PC-3 (cell line): ENCODE measurements at regions not wholly inside any gene's neighbourhood (a gene's known extent, or its start where the extent isn't known, plus 50 kb on each side); places are given as distances from the start of the nearest gene placed in this dataset.

Experiments
- ATAC-seq: fragments of 200-7000 bp; cut with Tn5 transposase; 2 replicates; pipeline ENCODE4 v1.9.1; 2020; ENCODE audit warnings: mild to moderate bottlenecking, moderate library complexity
- BruUV-seq: library from RNA; stranded (reverse); fragments of 400-500 nt; replicated peaks from 2 replicates; lab custom pipeline; 2021; lab: Mats Ljungman, UMichigan
- CTCF ChIA-PET: fragments of 300-600 bp; sonication (Branson Sonifier 250); formaldehyde crosslinking; loops from one replicate; lab custom pipeline; 2022; ENCODE audit warnings: antibody characterized with exemption; lab: Charles Lee
- POLR2A ChIA-PET: fragments of 300-600 bp; sonication (Branson Sonifier 250); formaldehyde crosslinking; loops from one replicate; lab custom pipeline; 2022; ENCODE audit warnings: antibody characterized with exemption; ENCODE audit not compliant: unreplicated experiment; lab: Charles Lee
- DNase-seq: peaks from one replicate; pipeline ENCODE4 v3.0.0-alpha.2; 2015
- H2AFZ ChIP-seq: fragments of 300-600 bp; sonication (generic); 2 replicates; pipeline ENCODE4 v1.6.0; 2016; ENCODE audit warnings: antibody characterized with exemption, low read length
- H3F3A ChIP-seq: fragments of 300-600 bp; sonication (generic); one replicate; pipeline ENCODE4 v1.6.0; 2017; ENCODE audit warnings: antibody characterized with exemption, low read length, control low read depth, mild to moderate bottlenecking; ENCODE audit not compliant: unreplicated experiment
- H3K27ac ChIP-seq: fragments of 300-600 bp; sonication (generic); 2 replicates; pipeline ENCODE4 v1.5.1; 2016; ENCODE audit warnings: mild to moderate bottlenecking, low read length
- H3K27me3 ChIP-seq: fragments of 300-600 bp; sonication (generic); 2 replicates; pipeline ENCODE4 v1.6.1; 2016; ENCODE audit warnings: low read length, mixed read lengths
- H3K36me3 ChIP-seq: fragments of 300-600 bp; sonication (generic); 2 replicates; pipeline ENCODE4 v1.6.1; 2016; ENCODE audit warnings: low read depth, mixed run types, low read length, mixed read lengths
- H3K4me1 ChIP-seq: fragments of 300-600 bp; sonication (generic); 2 replicates; pipeline ENCODE4 v1.5.1; 2016; ENCODE audit warnings: low read length; ENCODE audit not compliant: insufficient read depth
- H3K4me2 ChIP-seq: fragments of 300-600 bp; sonication (generic); 2 replicates; pipeline ENCODE4 v1.6.0; 2016; ENCODE audit warnings: low read length
- H3K4me3 ChIP-seq: fragments of 300-600 bp; sonication (generic); 2 replicates; pipeline ENCODE4 v1.5.1; 2016; ENCODE audit warnings: mild to moderate bottlenecking, low read length, mixed read lengths
- H3K79me2 ChIP-seq: fragments of 300-600 bp; sonication (generic); 2 replicates; pipeline ENCODE4 v1.6.1; 2017; ENCODE audit warnings: low read length, mixed read lengths
- H3K9ac ChIP-seq: fragments of 300-600 bp; sonication (generic); 2 replicates; pipeline ENCODE4 v1.6.0; 2016; ENCODE audit warnings: mild to moderate bottlenecking, low read length
- H3K9me2 ChIP-seq: fragments of 300-600 bp; sonication (generic); replicated peaks from 2 replicates; pipeline ENCODE4 v1.6.1; 2016; ENCODE audit warnings: mixed run types, low read length, mixed read lengths
- H3K9me3 ChIP-seq: fragments of 300-600 bp; sonication (generic); 2 replicates; pipeline ENCODE4 v1.6.1; 2016; ENCODE audit warnings: low read length, mixed read lengths
- H4K20me1 ChIP-seq: fragments of 300-600 bp; sonication (generic); 2 replicates; pipeline ENCODE4 v1.6.1; 2016; ENCODE audit warnings: low read length, mixed read lengths
- EZH2 ChIP-seq: fragments of 300-600 bp; sonication (generic); IDR thresholded peaks from one replicate; pipeline ENCODE4 v1.6.1; 2017; ENCODE audit warnings: antibody characterized with exemption, mild to moderate bottlenecking, low read length; ENCODE audit not compliant: unreplicated experiment
- EZH2phosphoT487 ChIP-seq: fragments of 300-600 bp; sonication (generic); IDR thresholded peaks from 2 replicates; pipeline ENCODE4 v1.6.1; 2018; ENCODE audit warnings: mild to moderate bottlenecking, antibody characterized with exemption, low read length, borderline replicate concordance
- intact Hi-C: fragments of 100-400 bp; cut with micrococcal nuclease; formaldehyde crosslinking; loops from 2 replicates; pipeline ENCODE4 v1.9.0; 2023
- TF ChIP-seq, protein P1 (sequence below): fragments of 300-600 bp; sonication (generic); conservative IDR thresholded peaks from 2 replicates; pipeline ENCODE4 v1.5.1; 2017; ENCODE audit warnings: antibody characterized with exemption, low read depth, mild to moderate bottlenecking, low read length

DNA sequence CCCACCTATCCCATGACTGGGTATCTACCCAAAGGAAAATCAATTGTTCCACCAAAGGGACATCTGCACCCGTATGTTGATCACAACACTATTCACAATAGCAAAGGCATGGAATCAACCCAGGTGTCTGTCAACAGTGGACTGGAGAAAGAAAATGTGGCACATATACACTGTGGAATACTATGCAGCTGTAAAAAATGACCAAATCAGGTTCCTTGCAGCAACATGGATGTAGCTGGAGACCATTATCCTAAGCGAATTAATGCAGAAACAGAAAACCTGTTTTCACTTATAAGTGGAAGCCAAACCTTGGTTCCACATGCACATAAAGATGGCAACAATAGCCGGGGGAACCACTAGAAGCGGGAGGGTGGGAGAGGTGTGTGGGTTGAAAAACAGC, 228.6 kb downstream of the UQCRFS1 start:
- no peak overlapping the region for H3K4me3 ChIP-seq
- no peak overlapping the region for H2AFZ ChIP-seq
- H3K9me3 ChIP-seq = no peaks in the 10 kb centered on the region
- H3F3A ChIP-seq = no peaks in the 10 kb centered on the region
- no peak for TF ChIP-seq EZH2phosphoT487
- TF ChIP-seq, protein P1, sequence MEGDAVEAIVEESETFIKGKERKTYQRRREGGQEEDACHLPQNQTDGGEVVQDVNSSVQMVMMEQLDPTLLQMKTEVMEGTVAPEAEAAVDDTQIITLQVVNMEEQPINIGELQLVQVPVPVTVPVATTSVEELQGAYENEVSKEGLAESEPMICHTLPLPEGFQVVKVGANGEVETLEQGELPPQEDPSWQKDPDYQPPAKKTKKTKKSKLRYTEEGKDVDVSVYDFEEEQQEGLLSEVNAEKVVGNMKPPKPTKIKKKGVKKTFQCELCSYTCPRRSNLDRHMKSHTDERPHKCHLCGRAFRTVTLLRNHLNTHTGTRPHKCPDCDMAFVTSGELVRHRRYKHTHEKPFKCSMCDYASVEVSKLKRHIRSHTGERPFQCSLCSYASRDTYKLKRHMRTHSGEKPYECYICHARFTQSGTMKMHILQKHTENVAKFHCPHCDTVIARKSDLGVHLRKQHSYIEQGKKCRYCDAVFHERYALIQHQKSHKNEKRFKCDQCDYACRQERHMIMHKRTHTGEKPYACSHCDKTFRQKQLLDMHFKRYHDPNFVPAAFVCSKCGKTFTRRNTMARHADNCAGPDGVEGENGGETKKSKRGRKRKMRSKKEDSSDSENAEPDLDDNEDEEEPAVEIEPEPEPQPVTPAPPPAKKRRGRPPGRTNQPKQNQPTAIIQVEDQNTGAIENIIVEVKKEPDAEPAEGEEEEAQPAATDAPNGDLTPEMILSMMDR = no peak
- TF ChIP-seq EZH2 = no peak
- ChIA-PET CTCF (no interaction called here), POLR2A (no interaction called here)
- H3K36me3 ChIP-seq = no peaks in the 10 kb centered on the region
- no peaks in the 10 kb centered on the region for H3K9me2 ChIP-seq
- H3K27ac ChIP-seq = no peak overlapping the region
- ATAC-seq = no peak
- intact Hi-C loops = no loop called here
- no peak for DNase-seq
- no peaks in the 10 kb centered on the region for H4K20me1 ChIP-seq
- H3K9ac ChIP-seq = no peak overlapping the region
- no TSS peak for BruUV-seq
- no peaks in the 10 kb centered on the region for H3K4me1 ChIP-seq
- no peaks in the 10 kb centered on the region for H3K27me3 ChIP-seq
- H3K79me2 ChIP-seq = no peaks in the 10 kb centered on the region
- H3K4me2 ChIP-seq = no peak overlapping the region

DNA sequence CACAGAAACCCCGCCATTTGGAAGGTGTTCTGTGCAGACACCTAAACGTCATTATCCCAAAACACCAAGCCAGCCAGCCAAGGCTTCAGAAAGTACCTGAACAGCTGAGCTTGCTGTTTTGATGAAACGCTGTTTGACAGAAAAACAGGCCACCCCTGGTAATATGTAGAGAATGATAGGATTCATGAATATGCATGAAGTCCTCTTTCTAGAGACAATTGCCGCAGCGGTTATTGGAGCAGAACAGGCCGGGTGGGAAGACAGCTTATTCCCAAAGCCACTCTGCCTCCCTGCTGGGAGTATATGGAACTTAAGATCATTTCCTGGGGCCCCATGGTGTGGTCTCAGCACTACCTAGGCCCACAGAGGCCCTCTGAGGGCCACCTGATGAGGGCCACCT, 229.5 kb downstream of the UQCRFS1 start:
- H3F3A ChIP-seq = no peaks in the 10 kb centered on the region
- no peaks in the 10 kb centered on the region for H4K20me1 ChIP-seq
- DNase-seq = no peak
- no TSS peak for BruUV-seq
- POLR2A ChIA-PET = no interaction called here
- H3K4me3 ChIP-seq = no peak overlapping the region
- H3K9ac ChIP-seq = no peak overlapping the region
- no peak overlapping the region for H2AFZ ChIP-seq
- H3K27ac ChIP-seq = no peak overlapping the region
- CTCF ChIA-PET = no interaction called here
- no peak overlapping the region for H3K4me2 ChIP-seq
- no peaks in the 10 kb centered on the region for H3K4me1 ChIP-seq
- no peak for ATAC-seq
- H3K79me2 ChIP-seq = no peaks in the 10 kb centered on the region
- H3K9me3 ChIP-seq = no peaks in the 10 kb centered on the region
- no peaks in the 10 kb centered on the region for H3K27me3 ChIP-seq
- TF ChIP-seq, protein P1 = no peak
- TF ChIP-seq EZH2phosphoT487 (no peak), EZH2 (no peak)
- intact Hi-C loops = no loop called here
- H3K9me2 ChIP-seq = no peaks in the 10 kb centered on the region
- H3K36me3 ChIP-seq = no peaks in the 10 kb centered on the region

DNA sequence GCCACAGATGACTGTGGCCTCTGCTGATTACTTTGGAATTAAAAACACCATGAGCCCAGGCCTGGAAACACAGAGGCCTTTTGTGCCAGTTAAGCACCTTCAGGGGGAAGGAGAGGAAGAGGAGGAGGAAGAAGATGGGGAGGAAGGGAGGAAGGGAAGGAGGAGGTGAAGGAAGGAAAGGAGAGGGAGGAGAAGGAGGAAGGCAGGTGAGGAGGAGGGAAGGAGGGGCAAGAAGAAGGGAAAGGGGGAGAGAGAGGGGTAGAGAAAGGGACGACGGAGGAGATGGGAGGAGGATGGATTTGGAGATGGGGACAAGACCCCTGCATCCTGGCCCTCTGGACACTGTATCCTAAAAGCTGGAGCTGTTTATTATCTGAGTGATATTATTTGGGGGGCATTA, 231.0 kb downstream of the UQCRFS1 start:
- Histone ChIP-seq H3K79me2 (no peaks in the 10 kb centered on the region), H3F3A (no peaks in the 10 kb centered on the region), H2AFZ (no peak overlapping the region), H3K9me2 (no peaks in the 10 kb centered on the region), H3K27ac (no peak overlapping the region), H3K4me2 (no peak overlapping the region), H3K27me3 (no peaks in the 10 kb centered on the region), H3K4me3 (no peak overlapping the region), H3K9me3 (no peaks in the 10 kb centered on the region), H3K36me3 (no peaks in the 10 kb centered on the region), H3K4me1 (no peaks in the 10 kb centered on the region), H3K9ac (no peak overlapping the region), H4K20me1 (no peaks in the 10 kb centered on the region)
- intact Hi-C loops = no loop called here
- ChIA-PET CTCF (no interaction called here), POLR2A (no interaction called here)
- ATAC-seq (no peak), DNase-seq (no peak)
- BruUV-seq = no TSS peak
- no peak for TF ChIP-seq EZH2phosphoT487
